A673 (cell line): ENCODE measurements at regions not wholly inside any gene's neighbourhood (a gene's known extent, or its start where the extent isn't known, plus 50 kb on each side); places are given as distances from the start of the nearest gene placed in this dataset.

Experiments used
- BruUV-seq: library from RNA; stranded (reverse); fragments of 400-500 nt; replicated peaks from 2 replicates; lab custom pipeline; 2021; lab: Mats Ljungman, UMichigan
- CTCF ChIA-PET: fragments of 300-600 bp; sonication (Branson Sonifier 250); formaldehyde crosslinking; loops from one replicate; lab custom pipeline; 2022; ENCODE audit warnings: antibody characterized with exemption; lab: Charles Lee
- POLR2A ChIA-PET: fragments of 300-600 bp; sonication (Branson Sonifier 250); formaldehyde crosslinking; loops from one replicate; lab custom pipeline; 2022; ENCODE audit warnings: antibody characterized with exemption; ENCODE audit not compliant: low non-redundant PET; lab: Charles Lee
- DNase-seq: peaks from one replicate; pipeline ENCODE4 v3.0.0-alpha.2; 2015; ENCODE audit warnings: low spot score
- H3K27ac ChIP-seq: fragments of 200-600 bp; sonication (generic); 2 replicates; pipeline ENCODE4 v1.5.1; 2016; ENCODE audit warnings: mixed run types, low read depth, mild to moderate bottlenecking, mixed read lengths, antibody characterized with exemption, low read length; ENCODE audit not compliant: poor library complexity, severe bottlenecking
- H3K27me3 ChIP-seq: fragments of 200-600 bp; sonication (generic); replicated peaks from 2 replicates; pipeline ENCODE4 v1.6.1; 2017; ENCODE audit warnings: mixed run types, low read depth, mild to moderate bottlenecking, mixed read lengths, antibody characterized with exemption, low read length; ENCODE audit not compliant: insufficient read depth, poor library complexity
- H3K36me3 ChIP-seq: fragments of 200-600 bp; sonication (generic); 2 replicates; pipeline ENCODE4 v1.6.1; 2016; ENCODE audit warnings: mixed run types, mild to moderate bottlenecking, mixed read lengths, antibody characterized with exemption, low read length; ENCODE audit not compliant: insufficient read depth, poor library complexity, severe bottlenecking
- H3K4me1 ChIP-seq: fragments of 200-600 bp; sonication (generic); 2 replicates; pipeline ENCODE4 v1.6.1; 2017; ENCODE audit warnings: mixed run types, mild to moderate bottlenecking, mixed read lengths, antibody characterized with exemption, low read length; ENCODE audit not compliant: insufficient read depth, poor library complexity, severe bottlenecking
- H3K4me3 ChIP-seq: fragments of 200-600 bp; sonication (generic); 2 replicates; pipeline ENCODE4 v1.5.1; 2016; ENCODE audit warnings: low read depth, mixed run types, mild to moderate bottlenecking, mixed read lengths, low read length; ENCODE audit not compliant: poor library complexity, severe bottlenecking
- H3K9me3 ChIP-seq: fragments of 200-600 bp; sonication (generic); 2 replicates; pipeline ENCODE4 v1.6.1; 2016; ENCODE audit warnings: mixed run types, low read depth, mild to moderate bottlenecking, mixed read lengths, antibody characterized with exemption, low read length; ENCODE audit not compliant: poor library complexity, severe bottlenecking
- CTCF ChIP-seq: fragments of 300-800, 200-600 bp; sonication (generic); conservative IDR thresholded peaks from 2 replicates; pipeline ENCODE4 v1.5.1; 2017; ENCODE audit warnings: low read depth, mild to moderate bottlenecking, antibody characterized with exemption, low read length, moderate library complexity, mixed read lengths
- EZH2 ChIP-seq: fragments of 200-600 bp; sonication (generic); IDR thresholded peaks from 2 replicates; pipeline ENCODE4 v1.6.1; 2017; ENCODE audit warnings: borderline replicate concordance, low read depth, mild to moderate bottlenecking, mixed read lengths, antibody characterized with exemption, low read length; ENCODE audit not compliant: poor library complexity, severe bottlenecking
- intact Hi-C: fragments of 100-400 bp; cut with micrococcal nuclease; formaldehyde crosslinking; loops from one replicate; pipeline ENCODE4 v1.10.0; 2022; ENCODE audit not compliant: unreplicated experiment

GRCh38 chr7:19390795-19391194 is 245.6 kb upstream of the FERD3L start:
- POLR2A ChIA-PET, result no interaction called here

GRCh38 chr7:19381321-19381720 is 236.1 kb upstream of the FERD3L start:
- CTCF ChIA-PET, result no interaction called here
- intact Hi-C loops, result no loop called here
- POLR2A ChIA-PET, result no interaction called here

More at GRCh38 chr7:19390795-19391194, 245.6 kb upstream of the FERD3L start:
- H3K27ac ChIP-seq, result no peak overlapping the region
- CTCF ChIA-PET, result no interaction called here
- H3K27me3 ChIP-seq, result no peaks in the 10 kb centered on the region
- DNase-seq, result no peak
- H3K9me3 ChIP-seq, result no peaks in the 10 kb centered on the region
- intact Hi-C loops, result no loop called here
- TF ChIP-seq EZH2 (no peak), CTCF (no peak)
- H3K4me3 ChIP-seq, result no peak overlapping the region
- no peaks in the 10 kb centered on the region for H3K4me1 ChIP-seq
- H3K36me3 ChIP-seq, result no peaks in the 10 kb centered on the region
- no TSS peak for BruUV-seq

GRCh38 chr7:19378345-19378714 is 233.1 kb upstream of the FERD3L start:
- DNase-seq, result no peak
- Histone ChIP-seq H3K36me3 (no peaks in the 10 kb centered on the region), H3K4me3 (no peak overlapping the region), H3K27me3 (no peaks in the 10 kb centered on the region), H3K27ac (no peak overlapping the region), H3K9me3 (no peaks in the 10 kb centered on the region), H3K4me1 (no peaks in the 10 kb centered on the region)
- no peak for TF ChIP-seq EZH2
- intact Hi-C loops, result no loop called here
- POLR2A ChIA-PET, result no interaction called here
- CTCF ChIA-PET, result interaction anchor here (0.6 kb wide), 1 partner anchor 927 kb away, joined by 4 read pairs; no protein-coding TSS in a partner anchor
- BruUV-seq, result no TSS peak

More at GRCh38 chr7:19381321-19381720, 236.1 kb upstream of the FERD3L start:
- BruUV-seq, result no TSS peak
- Histone ChIP-seq H3K36me3 (no peaks in the 10 kb centered on the region), H3K4me1 (no peaks in the 10 kb centered on the region), H3K27ac (no peak overlapping the region), H3K27me3 (no peaks in the 10 kb centered on the region), H3K9me3 (no peaks in the 10 kb centered on the region), H3K4me3 (no peak overlapping the region)
- no peak for DNase-seq
- TF ChIP-seq EZH2, result no peak
- TF ChIP-seq CTCF, result no peak
